Large intestine (tissue), 3 donors: ENCODE measurements at regions not wholly inside any gene's neighbourhood (a gene's known extent, or its start where the extent isn't known, plus 50 kb on each side); places are given as distances from the start of the nearest gene placed in this dataset.

ENCODE experiments used
- DNase-seq, 2 donors: peaks; one replicate each; pipeline versions ENCODE4 v3.0.0 to v3.0.0-alpha.2; 2013
- H3K27ac ChIP-seq: one replicate; pipeline ENCODE4 v1.5.1; 2013; ENCODE audit warnings: low read length
- H3K27me3 ChIP-seq: 2 replicates; pipeline ENCODE4 v1.6.1; 2013; ENCODE audit warnings: low read length; ENCODE audit not compliant: control insufficient read depth, insufficient read depth
- H3K36me3 ChIP-seq: 2 replicates; pipeline ENCODE4 v1.6.1; 2013; ENCODE audit warnings: low read length; ENCODE audit not compliant: control insufficient read depth, insufficient read depth
- H3K4me1 ChIP-seq: one replicate; pipeline ENCODE4 v1.6.1; 2013; ENCODE audit warnings: low read length; ENCODE audit not compliant: control insufficient read depth, insufficient read depth
- H3K4me3 ChIP-seq: one replicate; pipeline ENCODE4 v1.5.1; 2013; ENCODE audit warnings: low read length
- H3K9me3 ChIP-seq: one replicate; pipeline ENCODE4 v1.6.1; 2013; ENCODE audit warnings: mild to moderate bottlenecking, low read depth, low read length, moderate library complexity; ENCODE audit not compliant: control insufficient read depth
- WGBS: methylation state at CpG from one replicate; pipeline ENCODE4 v1.1.5; 2013; ENCODE audit warnings: low lambda C conversion rate; ENCODE audit not compliant: insufficient coverage; 5-methylcytosine and 5-hydroxymethylcytosine counted together

DNA sequence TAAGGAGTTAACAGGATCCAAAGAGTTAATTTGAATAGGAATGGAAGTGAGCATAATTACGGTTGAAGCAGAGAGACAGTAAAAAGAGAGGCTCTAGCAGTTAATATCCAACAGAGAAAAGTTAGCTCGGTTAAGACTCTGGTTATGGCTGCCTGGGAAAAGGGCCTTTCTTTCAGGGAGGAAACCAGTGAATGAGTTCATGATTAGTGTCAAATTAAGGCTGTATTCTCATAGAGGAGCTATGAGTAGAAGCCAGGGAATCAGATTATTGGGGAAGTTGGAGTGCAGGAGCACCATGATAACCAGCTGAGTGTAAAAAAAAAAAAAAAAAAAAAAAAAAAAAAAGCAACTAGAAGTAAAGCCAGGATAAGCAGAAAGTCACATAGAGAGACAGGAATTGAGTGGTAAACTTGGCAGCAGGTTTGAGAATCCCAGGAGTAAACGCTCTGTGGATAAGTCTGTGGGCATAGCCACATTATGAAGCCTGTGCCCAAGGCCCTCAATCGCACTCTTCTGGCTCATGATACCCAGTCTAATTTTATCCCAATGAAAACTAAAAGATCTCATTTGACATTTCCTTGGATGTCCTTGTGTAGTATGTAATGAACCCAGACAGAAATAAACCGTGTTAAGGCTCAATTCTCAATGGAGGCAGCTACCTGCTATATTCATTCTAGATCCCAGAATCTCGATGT is 372.6 kb upstream of the MPDZ start:
- H3K9me3 ChIP-seq, result no peaks in the 10 kb centered on the region
- H3K27ac ChIP-seq, result no peak overlapping the region
- no peaks in the 10 kb centered on the region for H3K27me3 ChIP-seq
- no peak overlapping the region for H3K4me3 ChIP-seq
- WGBS, result 33% methylated on average over 1 of the region's 6 CpGs
- no peaks in the 10 kb centered on the region for H3K36me3 ChIP-seq
- DNase-seq, result no peak
- no peaks in the 10 kb centered on the region for H3K4me1 ChIP-seq

- 85% methylated on average over 6 of the region's 8 CpGs for WGBS
- DNase-seq, result no peak
- H3K9me3 ChIP-seq, result no peaks in the 10 kb centered on the region
- no peaks in the 10 kb centered on the region for H3K27me3 ChIP-seq
- no peak overlapping the region for H3K27ac ChIP-seq
- H3K36me3 ChIP-seq, result no peaks in the 10 kb centered on the region
- no peak overlapping the region for H3K4me3 ChIP-seq
- H3K4me1 ChIP-seq, result no peaks in the 10 kb centered on the region
These were observed 372.0 kb upstream of the MPDZ start for GRCh38 chr9:13651526-13651925.

- Histone ChIP-seq H3K4me3 (no peak overlapping the region), H3K9me3 (no peaks in the 10 kb centered on the region), H3K36me3 (no peaks in the 10 kb centered on the region), H3K27me3 (no peaks in the 10 kb centered on the region), H3K4me1 (no peaks in the 10 kb centered on the region), H3K27ac (no peak overlapping the region)
- no peak for DNase-seq
- no CpG with 5 or more reads among the region's 3 CpGs for WGBS
These were observed 369.2 kb upstream of the MPDZ start for GRCh38 chr9:13648676-13649075.

DNA sequence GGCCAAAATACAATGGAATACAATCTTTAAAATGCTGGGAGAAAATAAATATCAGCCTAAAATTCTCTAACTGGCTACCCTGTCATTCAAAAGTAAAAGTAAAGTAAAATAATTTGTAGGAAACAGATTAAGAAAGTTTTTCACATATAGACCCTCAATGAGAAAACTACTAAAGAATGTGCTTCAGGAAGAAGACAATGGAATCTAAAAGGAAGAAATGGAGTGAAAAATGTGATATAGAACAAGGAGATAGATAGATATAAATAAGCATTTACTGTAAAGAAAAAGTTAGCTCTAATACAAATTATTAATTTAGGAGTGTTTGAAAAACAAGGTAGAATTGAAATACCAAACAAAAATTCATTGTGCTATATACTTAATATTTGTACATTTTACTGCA is 368.6 kb upstream of the MPDZ start:
- Histone ChIP-seq H3K4me1 (no peaks in the 10 kb centered on the region), H3K36me3 (no peaks in the 10 kb centered on the region), H3K9me3 (no peaks in the 10 kb centered on the region), H3K4me3 (no peak overlapping the region), H3K27me3 (no peaks in the 10 kb centered on the region), H3K27ac (no peak overlapping the region)
- DNase-seq, result no peak

DNA sequence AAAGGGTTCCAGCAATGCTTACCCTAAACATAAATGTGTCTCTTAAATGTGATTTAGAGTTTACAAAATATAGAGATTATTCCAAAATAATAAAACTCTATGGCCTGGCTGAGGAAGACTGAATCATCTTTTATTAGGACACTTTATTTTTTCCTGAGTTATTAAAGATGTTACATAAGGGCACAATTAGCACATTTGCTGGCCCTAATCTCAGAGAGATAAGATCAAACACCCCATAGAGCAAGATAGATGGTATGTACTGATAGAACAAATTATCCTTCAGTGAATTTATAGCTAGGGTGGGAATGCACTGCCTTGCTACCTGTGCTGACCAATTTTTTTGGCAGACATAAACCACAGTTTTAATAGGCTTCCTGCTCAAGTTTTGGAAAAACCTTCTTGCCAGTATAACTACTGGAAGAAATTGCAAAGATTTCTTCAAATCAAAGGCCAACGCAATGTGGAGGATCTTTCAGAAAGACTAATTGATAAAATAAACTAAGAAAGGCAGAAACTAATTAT is 367.1 kb upstream of the MPDZ start:
- WGBS, result 100% methylated on average over 1 of the region's 1 CpG
- DNase-seq, result no peak
- no peaks in the 10 kb centered on the region for H3K36me3 ChIP-seq
- no peaks in the 10 kb centered on the region for H3K4me1 ChIP-seq
- no peak overlapping the region for H3K4me3 ChIP-seq
- no peaks in the 10 kb centered on the region for H3K27me3 ChIP-seq
- no peaks in the 10 kb centered on the region for H3K9me3 ChIP-seq
- H3K27ac ChIP-seq, result no peak overlapping the region

DNA sequence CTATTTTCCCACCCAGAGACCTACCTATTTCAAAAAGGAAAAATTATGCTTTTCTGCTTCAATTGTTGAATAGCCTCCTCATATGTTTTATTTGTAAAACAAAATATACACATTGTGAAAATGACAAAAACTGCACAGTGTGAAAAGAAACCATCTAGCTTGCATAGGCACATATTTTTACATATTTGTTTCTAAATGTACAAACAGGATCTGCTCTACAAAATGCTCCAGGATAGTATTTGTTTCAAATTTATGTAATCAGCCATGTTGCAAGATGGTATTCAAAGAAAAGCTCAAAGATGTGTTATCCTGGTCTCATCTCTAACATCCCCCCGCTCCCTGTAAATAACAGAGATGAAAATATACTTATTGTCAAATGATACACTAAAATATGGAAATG is 366.1 kb upstream of the MPDZ start:
- no peak for DNase-seq
- Histone ChIP-seq H3K27me3 (no peaks in the 10 kb centered on the region), H3K4me1 (no peaks in the 10 kb centered on the region), H3K9me3 (no peaks in the 10 kb centered on the region), H3K27ac (no peak overlapping the region), H3K36me3 (no peaks in the 10 kb centered on the region), H3K4me3 (no peak overlapping the region)
- WGBS, result no CpG with 5 or more reads among the region's 1 CpG

DNA sequence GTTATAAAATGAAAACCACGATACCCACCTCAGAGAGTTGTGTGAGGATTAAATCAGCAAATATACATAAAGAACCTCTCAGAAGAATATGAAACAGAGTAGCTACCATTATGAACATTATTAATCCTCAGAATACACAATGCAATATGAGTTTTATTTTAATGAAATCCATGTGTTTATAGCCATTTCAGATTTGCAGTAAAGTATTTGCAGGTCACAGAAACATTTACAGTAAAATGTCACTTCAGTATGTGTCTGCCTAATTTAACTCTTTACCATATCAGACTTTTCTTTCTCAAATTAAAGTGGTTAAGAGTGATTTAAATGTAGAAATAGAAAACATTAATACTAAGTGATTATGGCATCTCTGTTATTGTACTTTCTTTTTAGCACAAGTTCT is 365.2 kb upstream of the MPDZ start:
- no CpG with 5 or more reads among the region's 1 CpG for WGBS
- H3K27me3 ChIP-seq, result no peaks in the 10 kb centered on the region

GRCh38 chr9:13642646-13643045 is 363.2 kb upstream of the MPDZ start:
- no peaks in the 10 kb centered on the region for H3K27me3 ChIP-seq
- no peak for DNase-seq
- H3K27ac ChIP-seq, result no peak overlapping the region
- H3K4me3 ChIP-seq, result no peak overlapping the region
- no peaks in the 10 kb centered on the region for H3K36me3 ChIP-seq
- no peaks in the 10 kb centered on the region for H3K9me3 ChIP-seq
- 87% methylated on average over 2 of the region's 2 CpGs for WGBS
- H3K4me1 ChIP-seq, result no peaks in the 10 kb centered on the region

More for the DNA sequence above, 365.2 kb upstream of the MPDZ start:
- no peak overlapping the region for H3K27ac ChIP-seq
- H3K36me3 ChIP-seq, result no peaks in the 10 kb centered on the region
- H3K9me3 ChIP-seq, result no peaks in the 10 kb centered on the region
- H3K4me1 ChIP-seq, result no peaks in the 10 kb centered on the region
- no peak overlapping the region for H3K4me3 ChIP-seq
- DNase-seq, result no peak

- no peaks in the 10 kb centered on the region for H3K4me1 ChIP-seq
- WGBS, result no CpG with 5 or more reads among the region's 4 CpGs
- no peaks in the 10 kb centered on the region for H3K27me3 ChIP-seq
- H3K9me3 ChIP-seq, result no peaks in the 10 kb centered on the region
- no peaks in the 10 kb centered on the region for H3K36me3 ChIP-seq
- H3K4me3 ChIP-seq, result no peak overlapping the region
- DNase-seq, result no peak
- H3K27ac ChIP-seq, result no peak overlapping the region
These were observed 349.6 kb upstream of the MPDZ start for GRCh38 chr9:13629067-13629466.

- no peaks in the 10 kb centered on the region for H3K9me3 ChIP-seq
- no peak overlapping the region for H3K4me3 ChIP-seq
- no CpG with 5 or more reads among the region's 1 CpG for WGBS
- H3K27me3 ChIP-seq, result no peaks in the 10 kb centered on the region
- H3K36me3 ChIP-seq, result no peaks in the 10 kb centered on the region
- no peak for DNase-seq
- H3K4me1 ChIP-seq, result no peaks in the 10 kb centered on the region
- no peak overlapping the region for H3K27ac ChIP-seq
These were observed 349.0 kb upstream of the MPDZ start for GRCh38 chr9:13628526-13628925.

GRCh38 chr9:13627502-13627901 is 348.0 kb upstream of the MPDZ start:
- Histone ChIP-seq H3K36me3 (no peaks in the 10 kb centered on the region), H3K4me1 (no peaks in the 10 kb centered on the region), H3K27ac (no peak overlapping the region), H3K4me3 (no peak overlapping the region), H3K9me3 (no peaks in the 10 kb centered on the region), H3K27me3 (no peaks in the 10 kb centered on the region)
- no peak for DNase-seq
- WGBS, result no CpG with 5 or more reads among the region's 3 CpGs
